GM19035 (cell line): ENCODE measurements at regions not wholly inside any gene's neighbourhood (a gene's known extent, or its start where the extent isn't known, plus 50 kb on each side); places are given as distances from the start of the nearest gene placed in this dataset.
"Not testable (repeated sequence)": the region's sequence is repeated elsewhere in the genome, so short reads cannot be mapped to it uniquely, and the experiment has no call there.

Experiments
- ATAC-seq: cut with Tn5 transposase; IDR thresholded peaks from one replicate; pipeline ENCODE4 v1.9.1; 2021; ENCODE audit not compliant: unreplicated experiment

DNA sequence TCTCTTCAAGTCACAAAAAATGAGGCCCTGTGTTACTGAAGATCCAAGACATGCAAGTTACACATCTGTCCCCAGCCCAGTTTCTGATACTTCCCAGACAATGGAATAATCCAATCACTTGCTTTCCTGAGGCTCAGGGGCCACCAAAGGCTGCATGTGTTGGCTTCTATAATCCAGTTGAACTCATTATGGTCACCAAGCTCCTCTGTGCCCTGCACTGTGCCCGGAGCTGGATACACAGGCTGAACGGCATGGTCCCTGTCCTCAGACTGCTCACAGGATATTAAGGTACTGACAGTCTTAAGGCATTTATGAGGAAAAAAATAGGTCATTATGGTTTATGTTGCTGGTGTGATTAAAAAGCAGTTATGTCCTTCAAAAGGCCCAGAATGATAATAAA lies 117.0 kb upstream of the SYT6 start:
- no peak for ATAC-seq

- no peak for ATAC-seq
These were observed 116.6 kb upstream of the SYT6 start for GRCh38 chr1:114270282-114270681.

DNA sequence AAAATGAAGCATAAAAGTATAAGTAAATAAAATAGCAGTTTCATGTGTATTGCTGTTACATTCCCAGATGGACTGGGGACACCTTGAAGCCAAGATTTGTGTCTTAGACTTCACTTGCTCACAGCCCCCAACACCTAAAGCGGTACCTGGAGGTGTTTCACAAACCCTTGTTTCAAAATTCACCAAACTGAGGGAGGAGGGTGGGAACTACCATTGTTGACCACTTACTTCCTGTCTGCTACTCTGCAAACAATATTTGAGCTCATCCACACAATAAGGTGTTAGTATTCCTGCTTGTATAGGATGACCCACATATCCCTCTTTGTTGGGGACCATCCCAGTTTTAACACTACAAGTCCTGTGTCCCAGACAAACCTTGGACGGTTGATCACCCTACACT lies 115.9 kb upstream of the SYT6 start:
- ATAC-seq: no peak

- peak; percentile 83 for ATAC-seq
These were observed 109.7 kb upstream of the SYT6 start for GRCh38 chr1:114263343-114263742.

DNA sequence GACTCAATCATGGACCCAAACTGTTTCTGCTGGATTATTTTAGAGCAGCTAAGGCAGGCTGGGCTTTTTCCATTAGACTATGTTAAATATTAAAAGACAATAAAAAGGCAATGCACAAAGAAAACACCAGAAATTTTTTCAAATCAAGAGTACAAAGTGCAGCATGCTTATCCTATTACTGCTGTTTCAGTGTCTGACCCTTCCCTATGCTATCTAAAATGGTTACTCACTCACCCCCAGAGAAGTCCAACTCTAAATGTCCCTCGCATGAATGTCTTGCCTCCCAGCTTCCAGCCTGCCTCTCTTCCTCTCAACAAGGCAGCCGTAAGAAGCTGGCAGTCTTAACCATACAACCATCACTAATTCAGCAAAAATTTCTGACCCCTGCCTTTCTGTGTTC lies 108.7 kb upstream of the SYT6 start:
- ATAC-seq: no peak

GRCh38 chr1:114260805-114261484 lies 107.3 kb upstream of the SYT6 start:
- ATAC-seq: no peak

DNA sequence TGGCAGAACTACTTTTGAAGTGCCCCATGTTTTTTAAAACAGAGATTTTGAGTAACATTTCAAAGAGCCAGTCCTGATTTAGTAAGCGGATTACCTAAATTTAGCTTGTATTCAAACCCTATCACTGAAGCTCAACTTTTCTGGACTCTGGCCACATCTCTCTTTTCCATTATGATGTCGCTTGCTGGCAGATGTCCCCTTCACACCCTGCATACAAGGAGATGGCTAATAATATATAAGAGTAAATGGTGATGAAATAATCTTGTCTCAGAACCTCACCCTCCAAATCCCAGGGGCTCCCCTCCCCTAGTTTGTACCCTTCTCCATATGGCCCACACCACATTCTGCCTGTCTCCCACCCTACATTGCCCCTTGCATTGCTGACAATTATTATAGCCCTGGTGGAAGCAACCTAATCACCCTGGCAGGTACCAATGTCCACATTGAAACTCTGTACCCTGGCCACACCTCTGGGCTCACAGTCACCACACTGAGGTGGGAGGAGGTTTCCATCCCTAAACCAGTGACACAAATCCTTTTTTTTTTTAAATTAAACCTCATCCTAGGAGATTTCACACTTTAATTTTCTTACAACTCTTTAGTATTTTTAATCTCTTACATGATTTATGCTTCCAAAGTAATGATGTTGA lies 106.0 kb upstream of the SYT6 start:
- ATAC-seq: no peak

DNA sequence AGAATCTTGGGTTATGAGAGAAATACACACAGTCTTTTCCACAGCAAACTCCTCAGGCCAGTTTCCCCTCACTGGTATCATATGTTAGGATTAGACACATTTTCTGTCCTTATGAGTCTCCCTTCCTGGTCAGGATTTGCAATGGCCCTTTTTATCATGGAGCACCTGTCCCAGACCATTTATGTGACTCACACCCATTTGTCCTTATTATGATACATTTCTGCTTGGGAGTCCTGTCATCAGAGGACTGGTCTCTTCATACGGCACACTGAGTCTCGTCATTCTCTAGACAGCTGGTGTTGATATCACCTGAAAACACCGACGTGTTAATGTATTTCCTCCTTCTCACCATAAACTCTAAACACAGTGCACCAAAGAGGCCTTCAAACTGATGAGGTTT lies 105.0 kb upstream of the SYT6 start:
- ATAC-seq: no peak

DNA sequence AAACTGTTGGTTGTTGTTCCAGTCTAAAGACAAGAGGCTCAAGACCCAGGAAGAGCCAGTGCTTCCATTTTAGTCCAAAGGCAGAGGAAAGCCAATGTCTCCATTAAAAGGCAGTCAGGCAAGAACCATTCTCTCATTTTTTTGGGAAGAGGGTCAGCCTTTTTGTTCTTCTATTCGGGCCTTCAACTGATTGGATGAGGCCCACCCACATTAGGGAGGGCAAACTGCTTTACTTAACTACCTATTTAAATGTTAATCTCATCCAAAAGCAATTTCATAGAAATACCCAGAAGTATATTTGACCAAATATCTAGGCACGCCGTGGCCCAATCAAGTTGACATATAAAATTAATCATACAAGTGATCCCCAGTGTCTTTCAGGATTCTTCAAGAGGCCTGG lies 104.4 kb upstream of the SYT6 start:
- ATAC-seq: no peak

- ATAC-seq: no peak
These were observed 103.9 kb upstream of the SYT6 start for GRCh38 chr1:114257554-114257953.

DNA sequence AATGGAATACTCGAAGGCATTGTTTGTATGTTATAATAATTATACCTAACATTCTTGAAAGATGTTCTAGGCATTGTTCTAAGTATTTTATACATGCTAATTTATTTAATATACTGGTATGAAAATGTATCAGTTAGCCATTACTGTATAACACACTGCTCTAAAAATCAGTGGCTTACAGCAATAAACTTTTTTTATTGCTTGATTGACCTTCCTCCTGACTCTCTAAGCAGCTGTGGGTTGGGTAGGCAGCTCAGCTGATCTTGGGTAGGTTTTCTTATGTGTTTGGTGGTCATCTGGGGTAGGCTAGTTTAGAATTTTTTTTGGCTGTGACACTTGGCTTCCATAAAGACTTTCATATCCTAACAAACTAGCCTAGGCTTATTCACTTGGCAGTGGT lies 100.2 kb upstream of the SYT6 start:
- no peak for ATAC-seq

DNA sequence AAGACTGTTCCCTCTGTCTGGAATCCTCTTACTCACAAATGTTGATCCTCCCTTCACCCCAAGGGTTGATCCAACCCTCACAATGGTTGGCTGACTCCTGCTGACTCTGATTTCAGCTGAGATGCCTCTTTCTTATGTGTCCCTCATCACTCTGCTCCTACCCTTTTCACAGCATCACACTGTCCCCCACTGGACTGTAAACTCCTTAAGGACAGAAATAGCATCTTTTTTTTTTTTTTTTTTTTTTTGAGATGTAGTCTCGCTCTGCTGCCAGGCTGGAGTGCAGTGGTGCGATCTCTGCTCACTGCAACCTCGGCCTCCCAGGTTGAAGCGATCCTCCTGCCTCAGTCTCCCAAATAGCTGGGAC lies 97.9 kb upstream of the SYT6 start:
- ATAC-seq: no peak

GRCh38 chr1:114250683-114251572 lies 97.3 kb upstream of the SYT6 start:
- ATAC-seq: no peak

DNA sequence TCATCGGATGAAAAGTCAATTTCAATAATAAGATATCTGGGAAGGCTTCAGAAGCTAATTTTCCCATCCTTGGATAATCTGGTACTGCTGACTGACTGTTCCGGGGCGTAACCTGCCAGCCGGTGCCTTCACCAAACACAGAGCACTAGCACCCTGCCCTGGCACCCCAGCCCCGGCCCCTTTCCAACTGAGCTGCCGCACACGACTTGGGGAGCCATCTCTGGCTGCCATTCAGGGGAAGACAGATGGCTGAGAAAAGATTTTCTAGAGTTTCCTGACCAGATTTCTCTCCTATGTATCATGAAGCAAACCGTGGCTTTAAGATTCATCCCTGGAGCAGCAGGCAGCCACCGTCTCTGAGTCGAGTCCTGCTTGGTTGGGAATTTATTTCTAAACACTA lies 96.0 kb upstream of the SYT6 start:
- no peak for ATAC-seq

- ATAC-seq: no peak
These were observed 94.5 kb upstream of the SYT6 start for GRCh38 chr1:114248162-114248561.

DNA sequence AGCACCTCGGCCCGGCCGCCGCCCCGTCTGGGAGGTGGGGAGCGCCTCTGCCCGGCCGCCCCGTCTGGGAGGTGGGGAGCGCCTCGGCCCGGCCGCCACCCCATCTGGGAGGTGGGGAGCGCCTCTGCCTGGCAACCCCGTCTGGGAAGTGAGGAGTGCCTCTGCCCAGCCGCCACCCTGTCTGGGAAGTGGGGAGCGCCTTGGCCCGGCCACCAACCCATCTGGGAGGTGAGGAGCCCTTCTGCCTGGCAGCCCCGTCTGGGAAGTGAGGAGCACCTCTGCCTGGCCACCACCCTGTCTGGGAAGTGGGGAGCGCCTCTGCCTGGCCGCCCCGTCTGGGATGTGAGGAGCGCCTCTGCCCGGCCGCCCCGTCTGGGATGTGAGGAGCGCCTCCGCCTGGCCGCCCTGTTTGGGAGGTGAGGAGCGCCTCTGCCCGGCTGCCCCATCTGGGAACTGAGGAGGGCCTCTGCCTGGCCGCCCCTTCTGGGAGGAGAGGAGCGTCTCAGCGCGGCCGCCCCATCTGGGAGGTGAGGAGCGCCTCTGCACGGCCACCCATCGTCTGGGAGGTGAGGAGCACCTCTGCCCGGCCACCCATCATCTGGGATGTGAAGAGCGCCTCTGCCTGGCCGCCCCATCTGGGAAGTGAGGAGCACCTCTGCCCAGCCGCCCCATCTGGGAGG lies 89.0 kb upstream of the SYT6 start:
- not testable (repeated sequence) for ATAC-seq

GRCh38 chr1:114238053-114238452 lies 84.4 kb upstream of the SYT6 start:
- no peak for ATAC-seq

GRCh38 chr1:114236517-114236916 lies 82.8 kb upstream of the SYT6 start:
- no peak for ATAC-seq

GRCh38 chr1:114235960-114236359 lies 82.3 kb upstream of the SYT6 start:
- no peak for ATAC-seq

GRCh38 chr1:114235281-114235680 lies 81.6 kb upstream of the SYT6 start:
- no peak for ATAC-seq

- ATAC-seq: no peak
These were observed 80.9 kb upstream of the SYT6 start for GRCh38 chr1:114234408-114235124.
